ENCODE measurements at regions not wholly inside any gene's neighbourhood (a gene's known extent, or its start where the extent isn't known, plus 50 kb on each side); places are given as distances from the start of the nearest gene placed in this dataset.
"Not testable (repeated sequence)": the region's sequence is repeated elsewhere in the genome, so short reads cannot be mapped to it uniquely, and the experiment has no call there.

DNA sequence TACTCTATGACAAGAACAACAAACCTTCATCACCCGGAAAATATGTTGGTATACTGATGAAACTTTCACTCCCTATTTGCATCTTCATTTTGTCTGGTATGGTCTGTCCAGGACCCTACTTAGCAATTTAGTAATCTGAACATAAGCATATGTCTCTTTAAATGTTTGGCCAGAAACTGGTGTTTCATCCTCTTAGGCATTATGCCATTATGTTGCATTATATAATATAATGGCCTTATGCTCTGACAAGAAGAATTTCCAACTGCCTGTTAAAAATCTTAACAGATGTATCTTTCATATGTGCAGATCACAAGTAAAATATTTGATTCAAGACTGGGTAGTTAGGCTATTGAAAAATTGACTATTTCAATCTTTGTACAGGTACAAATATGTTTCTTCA is 610.6 kb upstream of the PRR20A start:
- no peak for TF ChIP-seq CTCF (conservative IDR thresholded peaks at IDR 0.05; ENCODE audit: control insufficient read depth, insufficient read depth, low read depth, low read length)
- no peak overlapping the region for H3K4me3 ChIP-seq (ENCODE audit: control insufficient read depth, low read depth, low read length)
- DNase-seq (ENCODE audit: low read depth): no peak

- H3K4me3 ChIP-seq (ENCODE audit: control insufficient read depth, low read depth, low read length); DNase-seq (ENCODE audit: low read depth): not testable (repeated sequence)
Measured at GRCh38 chr13:56547921-56548320, 592.8 kb upstream of the PRR20A start.

- TF ChIP-seq CTCF (conservative IDR thresholded peaks at IDR 0.05; ENCODE audit: control insufficient read depth, insufficient read depth, low read depth, low read length): no peak
- H3K4me3 ChIP-seq (ENCODE audit: control insufficient read depth, low read depth, low read length): no peak overlapping the region
- DNase-seq (ENCODE audit: low read depth): no peak
Measured at GRCh38 chr13:56558698-56559320, 581.9 kb upstream of the PRR20A start.

GRCh38 chr13:56561327-56561726 is 579.4 kb upstream of the PRR20A start:
- no peak for TF ChIP-seq CTCF (conservative IDR thresholded peaks at IDR 0.05; ENCODE audit: control insufficient read depth, insufficient read depth, low read depth, low read length)
- DNase-seq (ENCODE audit: low read depth): no peak
- no peak overlapping the region for H3K4me3 ChIP-seq (ENCODE audit: control insufficient read depth, low read depth, low read length)

GRCh38 chr13:56563663-56564062 is 577.1 kb upstream of the PRR20A start:
- TF ChIP-seq CTCF (conservative IDR thresholded peaks at IDR 0.05; ENCODE audit: control insufficient read depth, insufficient read depth, low read depth, low read length): no peak
- no peak overlapping the region for H3K4me3 ChIP-seq (ENCODE audit: control insufficient read depth, low read depth, low read length)
- no peak for DNase-seq (ENCODE audit: low read depth)

GRCh38 chr13:56586976-56587375 is 553.7 kb upstream of the PRR20A start:
- H3K4me3 ChIP-seq (ENCODE audit: control insufficient read depth, low read depth, low read length): no peak overlapping the region
- no peak for DNase-seq (ENCODE audit: low read depth)
- TF ChIP-seq CTCF (conservative IDR thresholded peaks at IDR 0.05; ENCODE audit: control insufficient read depth, insufficient read depth, low read depth, low read length): no peak

GRCh38 chr13:56615572-56615971 is 525.1 kb upstream of the PRR20A start:
- DNase-seq (ENCODE audit: low read depth): no peak
- no peak overlapping the region for H3K4me3 ChIP-seq (ENCODE audit: control insufficient read depth, low read depth, low read length)
- no peak for TF ChIP-seq CTCF (conservative IDR thresholded peaks at IDR 0.05; ENCODE audit: control insufficient read depth, insufficient read depth, low read depth, low read length)

Measured in fibroblast of mammary gland (primary cell).